Sigmoid colon (tissue), 6 donors: ENCODE measurements at regions not wholly inside any gene's neighbourhood (a gene's known extent, or its start where the extent isn't known, plus 50 kb on each side); places are given as distances from the start of the nearest gene placed in this dataset.

Experiments
- DNase-seq: peaks from one replicate; pipeline ENCODE4 v3.0.0-alpha.2; 2019
- H3K27ac ChIP-seq, 4 donors: fragments of 200-600 bp; sonication (generic); one replicate each; pipeline ENCODE4 v1.5.1; 2016 to 2019; ENCODE audit warnings: mild to moderate bottlenecking in 1 of 4
- H3K27me3 ChIP-seq, 3 donors: fragments of 200-600 bp; sonication (generic); one replicate each; pipeline ENCODE4 v1.5.1; 2019; ENCODE audit warnings: mild to moderate bottlenecking in 1 of 3
- H3K36me3 ChIP-seq, 4 donors: fragments of 200-600 bp; sonication (generic); one replicate each; pipeline ENCODE4 v1.5.1; 2016 to 2019
- H3K4me1 ChIP-seq, 4 donors: fragments of 200-600 bp; sonication (generic); one replicate each; pipeline ENCODE4 v1.5.1; 2017 to 2019
- H3K4me3 ChIP-seq, 4 donors: fragments of 200-600 bp; sonication (generic); one replicate each; pipeline ENCODE4 v1.5.1; 2017 to 2019; ENCODE audit warnings: mild to moderate bottlenecking in 2 of 4, moderate library complexity in 1 of 4
- H3K9me3 ChIP-seq, 4 donors: fragments of 200-600 bp in 3 of 4; sonication (generic) in 3 of 4; one replicate each; pipeline versions ENCODE4 v1.5.1 to v1.6.1; 2013 to 2019
- EP300 ChIP-seq, 4 donors: sonication (generic); formaldehyde crosslinking; IDR thresholded peaks; one replicate each; pipeline ENCODE4 v1.6.1; 2017; ENCODE audit warnings: antibody characterized with exemption in 4 of 4
- POLR2A ChIP-seq, 2 donors: fragments of 450-650 bp; IDR thresholded peaks; one replicate each; pipeline ENCODE4 v1.6.1; 2016; ENCODE audit warnings: antibody characterized with exemption in 2 of 2, mild to moderate bottlenecking in 2 of 2, moderate library complexity in 2 of 2
- POLR2AphosphoS5 ChIP-seq, 4 donors: sonication (generic); formaldehyde crosslinking; IDR thresholded peaks; one replicate each; pipeline ENCODE4 v1.6.1; 2017; ENCODE audit warnings: antibody characterized with exemption in 4 of 4
- WGBS, 2 donors: extraction: QIAGEN DNeasy Blood & Tissue Kit; methylation state at CpG; one replicate each; pipeline ENCODE4 v1.1.7; 2013; 5-methylcytosine and 5-hydroxymethylcytosine counted together
- intact Hi-C: fragments of 100-400 bp; cut with DNase I; formaldehyde crosslinking; loops from one replicate; pipeline ENCODE4 v1.15.1; 2023
- TF ChIP-seq, protein P1 (sequence below), 4 experiments: fragments of 450-650 bp in 3 of 4; fragments of 200-600 bp in 1 of 4; IDR thresholded peaks; one replicate each; pipeline ENCODE4 v1.5.1; 2016 to 2019; ENCODE audit warnings: antibody characterized with exemption in 4 of 4, mild to moderate bottlenecking in 3 of 4, moderate library complexity in 2 of 4
- donor health status: healthy with polysubstance abuse.
- donor health status: healthy.

DNA sequence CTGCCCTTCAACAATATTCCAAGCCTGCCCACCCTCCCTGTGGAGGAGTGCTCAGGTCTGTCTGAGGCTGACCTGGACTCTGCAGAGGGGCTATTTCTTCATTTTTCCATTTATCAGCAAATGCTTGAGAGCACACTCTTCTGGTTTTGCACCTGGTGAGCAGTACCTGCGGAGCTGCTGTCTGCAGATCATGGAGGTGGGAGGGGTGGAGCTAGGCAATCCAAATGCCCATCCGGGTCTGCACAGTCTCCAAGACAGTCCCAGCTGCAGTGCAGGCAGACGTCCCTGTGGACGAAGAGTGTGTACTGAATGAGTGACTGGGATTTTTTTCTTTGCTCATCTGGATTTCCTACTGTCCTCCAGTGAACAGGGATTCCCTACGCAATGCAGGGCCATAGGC lies 239.8 kb downstream of the IRX2 start:
- Histone ChIP-seq H3K36me3 (no peaks in the 10 kb centered on the region), H3K27me3 (no peaks in the 10 kb centered on the region), H3K27ac (no peak overlapping the region), H3K4me3 (no peak overlapping the region), H3K4me1 (no peaks in the 10 kb centered on the region), H3K9me3 (no peaks in the 10 kb centered on the region)
- intact Hi-C loops, result no loop called here
- TF ChIP-seq EP300 (IDR thresholded peaks at IDR 0.05) (no peak), POLR2AphosphoS5 (IDR thresholded peaks at IDR 0.05) (no peak), POLR2A (IDR thresholded peaks at IDR 0.05) (no peak)
- TF ChIP-seq, protein P1, sequence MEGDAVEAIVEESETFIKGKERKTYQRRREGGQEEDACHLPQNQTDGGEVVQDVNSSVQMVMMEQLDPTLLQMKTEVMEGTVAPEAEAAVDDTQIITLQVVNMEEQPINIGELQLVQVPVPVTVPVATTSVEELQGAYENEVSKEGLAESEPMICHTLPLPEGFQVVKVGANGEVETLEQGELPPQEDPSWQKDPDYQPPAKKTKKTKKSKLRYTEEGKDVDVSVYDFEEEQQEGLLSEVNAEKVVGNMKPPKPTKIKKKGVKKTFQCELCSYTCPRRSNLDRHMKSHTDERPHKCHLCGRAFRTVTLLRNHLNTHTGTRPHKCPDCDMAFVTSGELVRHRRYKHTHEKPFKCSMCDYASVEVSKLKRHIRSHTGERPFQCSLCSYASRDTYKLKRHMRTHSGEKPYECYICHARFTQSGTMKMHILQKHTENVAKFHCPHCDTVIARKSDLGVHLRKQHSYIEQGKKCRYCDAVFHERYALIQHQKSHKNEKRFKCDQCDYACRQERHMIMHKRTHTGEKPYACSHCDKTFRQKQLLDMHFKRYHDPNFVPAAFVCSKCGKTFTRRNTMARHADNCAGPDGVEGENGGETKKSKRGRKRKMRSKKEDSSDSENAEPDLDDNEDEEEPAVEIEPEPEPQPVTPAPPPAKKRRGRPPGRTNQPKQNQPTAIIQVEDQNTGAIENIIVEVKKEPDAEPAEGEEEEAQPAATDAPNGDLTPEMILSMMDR (IDR thresholded peaks at IDR 0.05), result no peak
- 74 to 76% methylated on average over 5 of the region's 5 CpGs for WGBS, 2 donors
- DNase-seq, result no peak

DNA sequence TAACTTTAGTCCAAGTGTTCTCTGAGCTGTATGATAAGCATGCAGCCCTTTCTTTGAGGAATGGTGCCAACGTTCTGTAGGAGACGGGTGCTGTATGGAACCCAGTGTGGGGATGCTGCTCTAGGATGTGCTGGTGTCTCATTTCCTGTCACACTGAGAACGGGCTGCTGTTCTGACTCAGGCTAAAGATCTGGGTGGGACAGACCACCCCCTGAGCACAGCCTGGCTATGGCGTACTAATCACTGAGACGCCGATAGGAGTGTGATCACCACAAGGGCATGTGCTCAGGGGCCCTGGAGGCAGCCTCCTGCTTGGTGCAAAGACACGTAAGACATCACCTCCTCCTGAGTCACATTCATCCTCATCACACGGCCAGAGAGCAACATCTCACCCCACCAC lies 240.4 kb downstream of the IRX2 start:
- intact Hi-C loops, result no loop called here
- Histone ChIP-seq H3K36me3 (no peaks in the 10 kb centered on the region), H3K4me1 (no peaks in the 10 kb centered on the region), H3K4me3 (no peak overlapping the region), H3K27ac (no peak overlapping the region), H3K27me3 (no peaks in the 10 kb centered on the region), H3K9me3 (no peaks in the 10 kb centered on the region)
- TF ChIP-seq EP300 (IDR thresholded peaks at IDR 0.05), result no peak
- no peak for TF ChIP-seq POLR2AphosphoS5 (IDR thresholded peaks at IDR 0.05)
- no peak for TF ChIP-seq POLR2A (IDR thresholded peaks at IDR 0.05)
- TF ChIP-seq, protein P1 (IDR thresholded peaks at IDR 0.05), result no peak
- DNase-seq, result no peak
- WGBS, 2 donors, result 84 to 89% methylated on average over 8 of the region's 8 CpGs

DNA sequence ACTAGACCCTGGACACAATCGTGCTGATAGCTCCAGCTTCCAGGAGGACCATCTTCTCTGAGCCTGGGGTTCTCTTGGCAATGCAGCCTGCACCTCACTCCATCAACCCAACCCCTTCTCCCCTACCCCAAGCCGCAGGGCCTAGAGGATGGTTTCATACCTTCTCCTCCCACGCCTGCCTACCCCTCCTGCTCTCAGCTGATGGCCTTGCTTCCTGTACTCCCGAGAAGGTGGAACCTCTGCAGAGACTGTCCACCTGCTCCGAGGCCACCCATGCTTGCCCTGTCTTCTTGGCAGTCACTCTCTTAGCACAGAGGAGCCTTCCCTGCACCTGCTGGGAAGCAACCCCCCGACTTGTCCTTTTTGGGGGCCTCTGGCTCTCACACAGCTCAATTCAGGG lies 241.9 kb downstream of the IRX2 start:
- no peak for DNase-seq
- TF ChIP-seq EP300 (IDR thresholded peaks at IDR 0.05) (no peak), POLR2AphosphoS5 (IDR thresholded peaks at IDR 0.05) (no peak), POLR2A (IDR thresholded peaks at IDR 0.05) (no peak)
- TF ChIP-seq, protein P1 (IDR thresholded peaks at IDR 0.05), result no peak
- Histone ChIP-seq H3K27me3 (no peaks in the 10 kb centered on the region), H3K4me1 (no peaks in the 10 kb centered on the region), H3K9me3 (no peaks in the 10 kb centered on the region), H3K27ac (no peak overlapping the region), H3K36me3 (no peaks in the 10 kb centered on the region), H3K4me3 (no peak overlapping the region)
- WGBS, 2 donors, result 75 to 77% methylated on average over 6 of the region's 6 CpGs
- intact Hi-C loops, result no loop called here

DNA sequence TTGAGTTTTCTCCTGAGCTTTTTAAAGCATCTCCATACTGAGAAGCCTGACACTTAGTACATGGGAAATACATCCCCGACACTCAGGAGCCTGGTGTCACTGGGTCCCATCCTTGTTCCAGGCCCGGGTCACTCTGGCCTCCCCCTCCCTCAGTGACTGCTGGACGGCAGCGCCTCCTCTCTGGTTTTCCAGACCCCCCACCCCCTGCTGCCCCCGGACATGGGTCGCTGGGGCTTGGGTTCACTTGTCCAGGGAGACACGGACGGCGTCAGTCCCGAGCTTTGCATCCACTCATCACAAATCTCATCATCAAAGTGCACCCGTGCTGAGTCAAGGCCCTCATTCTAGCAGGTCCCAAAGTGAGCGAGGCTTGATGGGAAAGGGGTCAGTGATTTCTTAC lies 243.0 kb downstream of the IRX2 start:
- H3K27me3 ChIP-seq, result no peaks in the 10 kb centered on the region
- no peak for DNase-seq
- H3K27ac ChIP-seq, result no peak overlapping the region
- H3K36me3 ChIP-seq, result no peaks in the 10 kb centered on the region
- H3K4me1 ChIP-seq, result no peaks in the 10 kb centered on the region
- intact Hi-C loops, result no loop called here
- WGBS, 2 donors, result 84 to 87% methylated on average over 12 of the region's 12 CpGs
- no peaks in the 10 kb centered on the region for H3K9me3 ChIP-seq
- no peak overlapping the region for H3K4me3 ChIP-seq
- TF ChIP-seq POLR2A (IDR thresholded peaks at IDR 0.05) (no peak), POLR2AphosphoS5 (IDR thresholded peaks at IDR 0.05) (no peak), EP300 (IDR thresholded peaks at IDR 0.05) (no peak)
- TF ChIP-seq, protein P1 (IDR thresholded peaks at IDR 0.05), result no peak

DNA sequence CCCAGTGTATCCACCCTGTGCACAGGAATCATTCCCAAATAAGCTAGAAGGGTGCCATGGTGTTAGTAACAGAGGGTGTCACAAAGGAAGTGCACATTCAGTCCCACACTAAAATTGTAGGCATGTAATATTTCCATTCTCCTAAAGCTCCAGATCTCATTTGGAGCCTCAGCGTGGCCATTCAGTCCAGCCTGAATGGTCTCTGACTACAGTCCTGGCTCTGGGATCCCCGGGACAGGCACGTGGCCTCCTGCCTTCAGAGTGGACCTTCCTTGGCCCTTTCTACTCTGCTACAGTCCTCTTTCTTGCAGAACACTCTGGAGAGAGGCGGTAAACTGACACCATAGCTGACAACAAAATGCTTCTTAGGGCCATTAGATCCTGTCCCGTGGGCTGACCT lies 243.9 kb downstream of the IRX2 start:
- WGBS, 2 donors, result 77 to 78% methylated on average over 5 of the region's 5 CpGs
- DNase-seq, result no peak
- no peaks in the 10 kb centered on the region for H3K27me3 ChIP-seq
- H3K36me3 ChIP-seq, result no peaks in the 10 kb centered on the region
- H3K9me3 ChIP-seq, result no peaks in the 10 kb centered on the region
- H3K4me1 ChIP-seq, result no peaks in the 10 kb centered on the region
- intact Hi-C loops, result no loop called here
- H3K4me3 ChIP-seq, result no peak overlapping the region
- TF ChIP-seq EP300 (IDR thresholded peaks at IDR 0.05) (no peak), POLR2AphosphoS5 (IDR thresholded peaks at IDR 0.05) (no peak), POLR2A (IDR thresholded peaks at IDR 0.05) (no peak)
- TF ChIP-seq, protein P1 (IDR thresholded peaks at IDR 0.05), result no peak
- H3K27ac ChIP-seq, result no peak overlapping the region
